ENCODE measurements at regions not wholly inside any gene's neighbourhood (a gene's known extent, or its start where the extent isn't known, plus 50 kb on each side); places are given as distances from the start of the nearest gene placed in this dataset.
"Not testable (repeated sequence)": the region's sequence is repeated elsewhere in the genome, so short reads cannot be mapped to it uniquely, and the experiment has no call there.

- H3K27ac Mint-ChIP-seq, result peak overlapping the region in 1 of 6 donors; percentile 18
- H3K9me3 Mint-ChIP-seq, result no peaks in the 10 kb centered on the region
- ATAC-seq (ENCODE audit: low read depth in 2 of 2) (no peak), DNase-seq (no peak)
- H3K4me3 Mint-ChIP-seq, result no peak overlapping the region
- no peaks in the 10 kb centered on the region for H3K4me1 Mint-ChIP-seq
- H3K27me3 Mint-ChIP-seq, result no peaks in the 10 kb centered on the region
- H3K36me3 Mint-ChIP-seq, result no peaks in the 10 kb centered on the region
Measured at GRCh38 chr13:79901336-79901735, 420.4 kb downstream of the NDFIP2 start.

- Mint-ChIP-seq H3K27me3 (no peaks in the 10 kb centered on the region), H3K9me3 (peaks cover 0 to 1% (median 0%) of the 10 kb centered on the region in 7 donors), H3K27ac (no peak overlapping the region), H3K4me3 (no peak overlapping the region), H3K36me3 (no peaks in the 10 kb centered on the region), H3K4me1 (no peaks in the 10 kb centered on the region)
- DNase-seq (no peak), ATAC-seq (ENCODE audit: low read depth in 2 of 2) (no peak)
Measured at GRCh38 chr13:79900356-79900755, 419.4 kb downstream of the NDFIP2 start.

GRCh38 chr13:79898996-79899395 is 418.0 kb downstream of the NDFIP2 start:
- H3K4me1 Mint-ChIP-seq, result no peaks in the 10 kb centered on the region
- DNase-seq (no peak), ATAC-seq (ENCODE audit: low read depth in 2 of 2) (no peak)

GRCh38 chr13:79898202-79898826 is 417.4 kb downstream of the NDFIP2 start:
- DNase-seq, result no peak
- H3K27me3 Mint-ChIP-seq, result no peaks in the 10 kb centered on the region

More at GRCh38 chr13:79898996-79899395, 418.0 kb downstream of the NDFIP2 start:
- Mint-ChIP-seq H3K36me3 (no peaks in the 10 kb centered on the region), H3K27ac (no peak overlapping the region), H3K27me3 (no peaks in the 10 kb centered on the region), H3K9me3 (peaks cover 0 to 1% (median 0%) of the 10 kb centered on the region in 7 donors), H3K4me3 (no peak overlapping the region)

GRCh38 chr13:79896851-79897250 is 415.9 kb downstream of the NDFIP2 start:
- no peak for ATAC-seq (ENCODE audit: low read depth in 2 of 2)
- Mint-ChIP-seq H3K36me3 (no peaks in the 10 kb centered on the region), H3K9me3 (peaks cover 0 to 4% (median 0%) of the 10 kb centered on the region in 7 donors), H3K4me1 (no peaks in the 10 kb centered on the region), H3K27ac (no peak overlapping the region), H3K27me3 (no peaks in the 10 kb centered on the region), H3K4me3 (no peak overlapping the region)
- no peak for DNase-seq

More at GRCh38 chr13:79898202-79898826, 417.4 kb downstream of the NDFIP2 start:
- Mint-ChIP-seq H3K36me3 (no peaks in the 10 kb centered on the region), H3K4me1 (no peaks in the 10 kb centered on the region), H3K4me3 (no peak overlapping the region), H3K27ac (no peak overlapping the region), H3K9me3 (peaks cover 0 to 1% (median 0%) of the 10 kb centered on the region in 7 donors)
- ATAC-seq (ENCODE audit: low read depth in 2 of 2), result no peak

GRCh38 chr13:79895416-79895815 is 414.5 kb downstream of the NDFIP2 start:
- H3K9me3 Mint-ChIP-seq, result peaks cover 0 to 13% (median 6%) of the 10 kb centered on the region in 7 donors
- ATAC-seq (ENCODE audit: low read depth in 2 of 2), result no peak

GRCh38 chr13:79887278-79887677 is 406.3 kb downstream of the NDFIP2 start:
- not testable (repeated sequence) for H3K36me3 Mint-ChIP-seq; DNase-seq; H3K4me1 Mint-ChIP-seq; H3K27ac Mint-ChIP-seq; H3K4me3 Mint-ChIP-seq; H3K27me3 Mint-ChIP-seq; ATAC-seq (ENCODE audit: low read depth in 2 of 2)
- peaks cover 3 to 13% (median 7%) of the 10 kb centered on the region in 7 donors for H3K9me3 Mint-ChIP-seq

More at GRCh38 chr13:79895416-79895815, 414.5 kb downstream of the NDFIP2 start:
- no peaks in the 10 kb centered on the region for H3K4me1 Mint-ChIP-seq
- H3K27me3 Mint-ChIP-seq, result no peaks in the 10 kb centered on the region
- H3K4me3 Mint-ChIP-seq, result no peak overlapping the region
- H3K27ac Mint-ChIP-seq, result no peak overlapping the region
- H3K36me3 Mint-ChIP-seq, result no peaks in the 10 kb centered on the region
- DNase-seq, result no peak

- no peaks in the 10 kb centered on the region for H3K4me1 Mint-ChIP-seq
- no peak overlapping the region for H3K4me3 Mint-ChIP-seq
- peaks cover 3 to 8% (median 6%) of the 10 kb centered on the region in 7 donors for H3K9me3 Mint-ChIP-seq
- H3K36me3 Mint-ChIP-seq, result no peaks in the 10 kb centered on the region
- ATAC-seq (ENCODE audit: low read depth in 2 of 2) (no peak), DNase-seq (no peak)
- H3K27ac Mint-ChIP-seq, result no peak overlapping the region
- H3K27me3 Mint-ChIP-seq, result no peaks in the 10 kb centered on the region
Measured at GRCh38 chr13:79886601-79887000, 405.6 kb downstream of the NDFIP2 start.

- no peaks in the 10 kb centered on the region for H3K27me3 Mint-ChIP-seq
- ATAC-seq (ENCODE audit: low read depth in 2 of 2) (no peak), DNase-seq (no peak)
- no peaks in the 10 kb centered on the region for H3K36me3 Mint-ChIP-seq
- no peak overlapping the region for H3K4me3 Mint-ChIP-seq
- peaks cover 0 to 6% (median 2%) of the 10 kb centered on the region in 7 donors for H3K9me3 Mint-ChIP-seq
- H3K27ac Mint-ChIP-seq, result no peak overlapping the region
- H3K4me1 Mint-ChIP-seq, result no peaks in the 10 kb centered on the region
Measured at GRCh38 chr13:79884890-79885289, 403.9 kb downstream of the NDFIP2 start.

- H3K36me3 Mint-ChIP-seq, result no peaks in the 10 kb centered on the region
- H3K27ac Mint-ChIP-seq, result peak overlapping the region in 1 of 6 donors; percentile 37
- no peak for ATAC-seq (ENCODE audit: low read depth in 2 of 2)
- DNase-seq, result no peak
- no peaks in the 10 kb centered on the region for H3K4me1 Mint-ChIP-seq
- peaks cover 0 to 2% (median 0%) of the 10 kb centered on the region in 7 donors for H3K9me3 Mint-ChIP-seq
- H3K27me3 Mint-ChIP-seq, result no peaks in the 10 kb centered on the region
- H3K4me3 Mint-ChIP-seq, result no peak overlapping the region
Measured at GRCh38 chr13:79883216-79883615, 402.3 kb downstream of the NDFIP2 start.

GRCh38 chr13:79880818-79881217 is 399.9 kb downstream of the NDFIP2 start:
- Mint-ChIP-seq H3K27me3 (no peaks in the 10 kb centered on the region), H3K27ac (no peak overlapping the region), H3K9me3 (peaks cover 0 to 4% (median 2%) of the 10 kb centered on the region in 7 donors)

GRCh38 chr13:79874396-79875360 is 393.7 kb downstream of the NDFIP2 start:
- no peaks in the 10 kb centered on the region for H3K36me3 Mint-ChIP-seq
- H3K4me3 Mint-ChIP-seq, result no peak overlapping the region
- no peaks in the 10 kb centered on the region for H3K4me1 Mint-ChIP-seq
- no peak for ATAC-seq (ENCODE audit: low read depth in 2 of 2)
- no peak overlapping the region for H3K27ac Mint-ChIP-seq
- no peaks in the 10 kb centered on the region for H3K27me3 Mint-ChIP-seq
- H3K9me3 Mint-ChIP-seq, result peaks cover 0 to 4% (median 1%) of the 10 kb centered on the region in 7 donors
- DNase-seq, result no peak

More at GRCh38 chr13:79880818-79881217, 399.9 kb downstream of the NDFIP2 start:
- Mint-ChIP-seq H3K4me3 (no peak overlapping the region), H3K4me1 (no peaks in the 10 kb centered on the region), H3K36me3 (no peaks in the 10 kb centered on the region)
- DNase-seq (no peak), ATAC-seq (ENCODE audit: low read depth in 2 of 2) (no peak)

GRCh38 chr13:79871594-79871993 is 390.6 kb downstream of the NDFIP2 start:
- Mint-ChIP-seq H3K9me3 (peaks cover 0 to 2% (median 0%) of the 10 kb centered on the region in 7 donors), H3K36me3 (no peaks in the 10 kb centered on the region), H3K27me3 (no peaks in the 10 kb centered on the region), H3K27ac (no peak overlapping the region), H3K4me1 (no peaks in the 10 kb centered on the region), H3K4me3 (no peak overlapping the region)
- DNase-seq, result no peak
- no peak for ATAC-seq (ENCODE audit: low read depth in 2 of 2)

- Mint-ChIP-seq H3K27ac (no peak overlapping the region), H3K4me1 (no peaks in the 10 kb centered on the region), H3K27me3 (no peaks in the 10 kb centered on the region), H3K36me3 (no peaks in the 10 kb centered on the region), H3K4me3 (no peak overlapping the region), H3K9me3 (no peaks in the 10 kb centered on the region)
- DNase-seq (no peak), ATAC-seq (ENCODE audit: low read depth in 2 of 2) (no peak)
Measured at GRCh38 chr13:79870766-79871165, 389.8 kb downstream of the NDFIP2 start.
